ENCODE measurements at regions not wholly inside any gene's neighbourhood (a gene's known extent, or its start where the extent isn't known, plus 50 kb on each side); places are given as distances from the start of the nearest gene placed in this dataset.

DNA sequence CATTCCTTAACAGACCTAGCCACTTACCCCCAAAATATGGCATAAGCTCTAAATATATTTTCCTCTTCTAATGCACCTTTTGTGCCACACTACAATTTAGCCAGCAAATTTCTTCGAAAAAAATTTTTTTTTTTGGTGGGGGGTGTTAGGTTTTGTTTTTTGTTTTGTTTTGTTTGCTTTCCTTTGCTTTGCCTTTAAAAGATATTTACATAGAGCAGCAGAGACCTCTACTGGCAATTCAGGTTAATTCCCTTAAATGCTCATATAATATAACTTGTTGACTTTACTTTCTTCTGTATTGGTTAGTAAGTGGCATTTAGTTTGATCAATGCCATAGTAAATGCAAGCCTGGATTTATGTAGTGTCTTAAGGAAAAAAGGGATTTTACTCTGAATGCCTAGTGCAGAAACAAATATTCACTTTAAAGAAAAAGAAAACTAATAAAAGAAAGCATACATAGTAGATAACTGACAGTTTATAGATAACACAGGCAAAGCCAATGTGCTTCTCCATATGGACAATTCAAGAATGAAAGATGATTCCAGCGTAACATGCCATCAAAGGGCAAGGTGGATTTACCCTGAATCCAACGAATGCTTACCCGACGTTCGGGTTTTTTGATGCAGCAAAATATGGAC, 1250.6 kb downstream of the GATA3 start:
- TF ChIP-seq, protein P1, sequence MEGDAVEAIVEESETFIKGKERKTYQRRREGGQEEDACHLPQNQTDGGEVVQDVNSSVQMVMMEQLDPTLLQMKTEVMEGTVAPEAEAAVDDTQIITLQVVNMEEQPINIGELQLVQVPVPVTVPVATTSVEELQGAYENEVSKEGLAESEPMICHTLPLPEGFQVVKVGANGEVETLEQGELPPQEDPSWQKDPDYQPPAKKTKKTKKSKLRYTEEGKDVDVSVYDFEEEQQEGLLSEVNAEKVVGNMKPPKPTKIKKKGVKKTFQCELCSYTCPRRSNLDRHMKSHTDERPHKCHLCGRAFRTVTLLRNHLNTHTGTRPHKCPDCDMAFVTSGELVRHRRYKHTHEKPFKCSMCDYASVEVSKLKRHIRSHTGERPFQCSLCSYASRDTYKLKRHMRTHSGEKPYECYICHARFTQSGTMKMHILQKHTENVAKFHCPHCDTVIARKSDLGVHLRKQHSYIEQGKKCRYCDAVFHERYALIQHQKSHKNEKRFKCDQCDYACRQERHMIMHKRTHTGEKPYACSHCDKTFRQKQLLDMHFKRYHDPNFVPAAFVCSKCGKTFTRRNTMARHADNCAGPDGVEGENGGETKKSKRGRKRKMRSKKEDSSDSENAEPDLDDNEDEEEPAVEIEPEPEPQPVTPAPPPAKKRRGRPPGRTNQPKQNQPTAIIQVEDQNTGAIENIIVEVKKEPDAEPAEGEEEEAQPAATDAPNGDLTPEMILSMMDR (IDR thresholded peaks at IDR 0.05; ENCODE audit: poor library complexity, severe bottlenecking), result peak; percentile 81
- H3K4me1 ChIP-seq (ENCODE audit: insufficient read depth, poor library complexity, severe bottlenecking), result no peaks in the 10 kb centered on the region
- no peak overlapping the region for H3K4me3 ChIP-seq (ENCODE audit: severe bottlenecking)
- ATAC-seq (ENCODE audit: low read depth) (no peak), DNase-seq (ENCODE audit: low spot score) (no peak)
- H3K9me3 ChIP-seq (ENCODE audit: severe bottlenecking), result no peaks in the 10 kb centered on the region
- H3K27ac ChIP-seq (ENCODE audit: poor library complexity, severe bottlenecking), result no peak overlapping the region
- H3K36me3 ChIP-seq (ENCODE audit: low read depth), result no peaks in the 10 kb centered on the region
- H3K27me3 ChIP-seq (ENCODE audit: insufficient read depth, poor library complexity, severe bottlenecking), result no peaks in the 10 kb centered on the region

DNA sequence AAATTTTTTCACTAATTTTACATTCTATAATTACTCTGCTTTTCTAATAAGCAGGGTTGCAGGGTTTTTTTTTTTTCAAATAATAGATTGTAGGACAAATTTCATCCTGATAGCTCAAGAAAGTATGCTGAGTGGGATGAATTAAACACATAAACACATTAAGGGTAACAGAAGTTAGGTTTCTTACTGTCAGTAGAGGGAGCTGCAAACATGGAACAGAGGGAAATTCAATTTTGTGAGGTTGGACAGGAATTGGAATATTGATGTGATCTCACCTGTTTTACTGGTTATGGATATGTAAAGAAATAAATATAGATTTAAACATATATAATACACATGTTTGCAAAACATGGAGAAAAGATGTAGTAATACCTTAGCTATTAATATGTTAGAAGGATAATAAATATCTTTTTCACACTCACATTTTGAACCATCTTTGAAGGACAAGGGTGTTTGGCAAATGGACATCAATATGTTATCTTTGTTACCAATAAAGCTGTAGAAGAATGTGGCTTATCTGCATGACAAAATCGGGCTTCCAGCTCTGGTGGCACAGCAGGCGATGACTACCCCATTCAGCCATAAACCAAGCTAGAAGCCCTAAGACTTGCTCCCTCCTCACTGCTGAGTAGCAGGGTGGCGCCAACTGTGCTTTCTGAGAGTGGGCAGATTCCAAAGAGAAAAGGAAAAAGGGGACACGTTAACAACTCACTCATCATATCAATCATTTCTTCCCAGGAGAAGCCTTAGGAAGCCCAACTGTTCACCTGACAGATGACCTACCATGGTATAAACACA, 1257.4 kb downstream of the GATA3 start:
- Histone ChIP-seq H3K9me3 (ENCODE audit: severe bottlenecking) (no peaks in the 10 kb centered on the region), H3K36me3 (ENCODE audit: low read depth) (no peaks in the 10 kb centered on the region), H3K4me3 (ENCODE audit: severe bottlenecking) (no peak overlapping the region), H3K27me3 (ENCODE audit: insufficient read depth, poor library complexity, severe bottlenecking) (peaks cover 3% of the 10 kb centered on the region), H3K27ac (ENCODE audit: poor library complexity, severe bottlenecking) (no peak overlapping the region), H3K4me1 (ENCODE audit: insufficient read depth, poor library complexity, severe bottlenecking) (no peaks in the 10 kb centered on the region)
- ATAC-seq (ENCODE audit: low read depth) (no peak), DNase-seq (ENCODE audit: low spot score) (no peak)
- TF ChIP-seq, protein P1 (IDR thresholded peaks at IDR 0.05; ENCODE audit: poor library complexity, severe bottlenecking), result peak; percentile 36

DNA sequence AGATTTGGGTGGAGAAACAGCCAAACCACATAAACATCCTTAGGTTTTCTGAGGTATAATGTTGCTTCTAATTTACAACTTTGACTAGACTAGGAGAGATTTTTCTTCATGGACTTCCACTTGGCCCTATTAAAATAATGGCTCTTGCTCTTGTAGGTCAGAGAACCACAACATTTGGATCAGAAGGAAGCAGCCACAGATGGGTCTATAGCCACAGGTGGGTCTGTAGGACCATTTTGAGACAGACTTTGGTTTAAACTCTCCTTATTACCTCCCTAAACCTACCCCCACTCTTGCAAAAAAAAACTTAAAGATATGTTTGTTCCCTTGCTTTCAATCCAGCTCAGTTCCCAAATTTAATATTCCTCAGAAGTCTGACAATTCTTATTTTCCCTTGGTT, 1260.8 kb downstream of the GATA3 start:
- Histone ChIP-seq H3K4me3 (ENCODE audit: severe bottlenecking) (no peak overlapping the region), H3K36me3 (ENCODE audit: low read depth) (no peaks in the 10 kb centered on the region), H3K9me3 (ENCODE audit: severe bottlenecking) (no peaks in the 10 kb centered on the region), H3K27ac (ENCODE audit: poor library complexity, severe bottlenecking) (no peak overlapping the region), H3K4me1 (ENCODE audit: insufficient read depth, poor library complexity, severe bottlenecking) (no peaks in the 10 kb centered on the region), H3K27me3 (ENCODE audit: insufficient read depth, poor library complexity, severe bottlenecking) (peaks cover 3% of the 10 kb centered on the region)
- TF ChIP-seq, protein P1 (IDR thresholded peaks at IDR 0.05; ENCODE audit: poor library complexity, severe bottlenecking), result no peak
- ATAC-seq (ENCODE audit: low read depth), result no peak
- no peak for DNase-seq (ENCODE audit: low spot score)

DNA sequence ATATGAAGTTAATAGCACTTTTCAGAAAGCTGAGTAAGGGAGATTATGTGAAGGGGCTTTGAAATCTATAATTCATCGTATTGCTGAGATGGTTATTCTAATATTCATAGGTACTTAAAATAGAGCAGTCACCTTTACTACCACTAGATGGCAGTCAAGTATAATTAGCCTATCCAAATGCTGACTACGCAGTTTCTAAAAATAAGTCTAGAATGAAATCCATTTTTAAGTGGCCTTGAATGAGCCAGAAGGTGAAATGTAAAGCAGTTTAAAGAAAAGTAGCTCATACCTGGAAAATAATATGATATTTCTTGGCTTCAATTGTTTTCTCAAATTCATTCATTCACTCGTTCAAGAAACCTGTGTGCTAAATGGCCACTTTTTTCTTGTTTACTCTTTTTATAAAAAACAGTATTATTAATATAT, 1277.1 kb downstream of the GATA3 start:
- H3K27me3 ChIP-seq (ENCODE audit: insufficient read depth, poor library complexity, severe bottlenecking), result no peaks in the 10 kb centered on the region
- no peaks in the 10 kb centered on the region for H3K36me3 ChIP-seq (ENCODE audit: low read depth)
- TF ChIP-seq, protein P1 (IDR thresholded peaks at IDR 0.05; ENCODE audit: poor library complexity, severe bottlenecking), result peak; percentile 92
- H3K9me3 ChIP-seq (ENCODE audit: severe bottlenecking), result no peaks in the 10 kb centered on the region
- H3K4me3 ChIP-seq (ENCODE audit: severe bottlenecking), result no peak overlapping the region
- H3K27ac ChIP-seq (ENCODE audit: poor library complexity, severe bottlenecking), result no peak overlapping the region
- peak; percentile 41; the same call in 1 of the 3 replicates for ATAC-seq (ENCODE audit: low read depth)
- no peaks in the 10 kb centered on the region for H3K4me1 ChIP-seq (ENCODE audit: insufficient read depth, poor library complexity, severe bottlenecking)
- no peak for DNase-seq (ENCODE audit: low spot score)

DNA sequence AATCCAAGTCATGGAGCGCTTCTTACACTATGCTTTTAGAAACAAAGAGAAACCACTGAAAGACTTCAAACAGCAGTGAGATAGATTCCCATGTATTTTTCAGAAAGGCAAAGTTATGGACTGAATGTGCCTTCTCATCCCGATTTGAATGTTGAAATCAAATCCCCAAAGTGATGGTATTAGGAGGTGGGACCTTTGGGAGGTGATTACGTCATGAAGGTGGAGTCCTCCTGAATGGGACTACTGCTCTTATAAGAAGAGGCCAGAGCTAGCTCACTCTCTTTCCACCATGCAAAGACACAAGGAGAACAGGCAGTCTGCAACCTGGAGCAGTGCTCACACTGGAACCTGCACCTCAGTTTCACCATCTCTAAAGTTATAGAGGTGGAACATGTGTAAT, 1279.8 kb downstream of the GATA3 start:
- Histone ChIP-seq H3K27ac (ENCODE audit: poor library complexity, severe bottlenecking) (no peak overlapping the region), H3K9me3 (ENCODE audit: severe bottlenecking) (no peaks in the 10 kb centered on the region), H3K27me3 (ENCODE audit: insufficient read depth, poor library complexity, severe bottlenecking) (no peaks in the 10 kb centered on the region), H3K36me3 (ENCODE audit: low read depth) (no peaks in the 10 kb centered on the region), H3K4me3 (ENCODE audit: severe bottlenecking) (no peak overlapping the region), H3K4me1 (ENCODE audit: insufficient read depth, poor library complexity, severe bottlenecking) (no peaks in the 10 kb centered on the region)
- DNase-seq (ENCODE audit: low spot score), result no peak
- ATAC-seq (ENCODE audit: low read depth), result no peak
- TF ChIP-seq, protein P1 (IDR thresholded peaks at IDR 0.05; ENCODE audit: poor library complexity, severe bottlenecking), result no peak

Data from RWPE2 (cell line).